ENCODE measurements at regions not wholly inside any gene's neighbourhood (a gene's known extent, or its start where the extent isn't known, plus 50 kb on each side); places are given as distances from the start of the nearest gene placed in this dataset.

GRCh38 chr5:14011089-14012020, 66.9 kb upstream of the DNAH5 start (continued):
- TF ChIP-seq ZGPAT (CRISPR knock-in tag; IDR thresholded peaks at IDR 0.05) (no peak), ZNF770 (CRISPR knock-in tag; IDR thresholded peaks at IDR 0.05) (no peak), FIP1L1 (IDR thresholded peaks at IDR 0.05; ENCODE audit: borderline replicate concordance, insufficient read depth, low read depth, low read length) (no peak), HIC2 (CRISPR knock-in tag; IDR thresholded peaks at IDR 0.05; ENCODE audit: low read depth) (no peak), TEAD2 (CRISPR knock-in tag; IDR thresholded peaks at IDR 0.05) (0 out of 2 replicates have a peak, but pooled peaks have one; percentile 37), CREB1 (IDR thresholded peaks at IDR 0.05) (no peak), CREB1 (CRISPR knock-in tag; IDR thresholded peaks at IDR 0.05) (no peak), ZFP82 (CRISPR knock-in tag; IDR thresholded peaks at IDR 0.05; ENCODE audit: borderline replicate concordance) (no peak), ZBTB10 (CRISPR knock-in tag; IDR thresholded peaks at IDR 0.05; ENCODE audit: borderline replicate concordance) (no peak), ZNF678 (CRISPR knock-in tag; IDR thresholded peaks at IDR 0.05) (peak; percentile 70; the same call in 1 of the 2 replicates), NKX3-1 (CRISPR knock-in tag; IDR thresholded peaks at IDR 0.05) (peak; percentile 43; the same call in 1 of the 2 replicates), ZNF333 (CRISPR knock-in tag; IDR thresholded peaks at IDR 0.05; ENCODE audit: borderline replicate concordance) (0 out of 2 replicates have a peak, but pooled peaks have one; percentile 24), ZNF354B (CRISPR knock-in tag; IDR thresholded peaks at IDR 0.05) (no peak), HBP1 (CRISPR knock-in tag; IDR thresholded peaks at IDR 0.05; ENCODE audit: low read depth) (no peak), ZSCAN31 (CRISPR knock-in tag; IDR thresholded peaks at IDR 0.05; ENCODE audit: low read depth) (peak; percentile 78; the same call in 1 of the 2 replicates), GPBP1L1 (CRISPR knock-in tag; IDR thresholded peaks at IDR 0.05) (no peak), JDP2 (CRISPR knock-in tag; IDR thresholded peaks at IDR 0.05; ENCODE audit: borderline replicate concordance) (no peak; the same call in 1 of the 2 replicates)

All from HepG2 (cell line).